GM06990 (cell line): ENCODE measurements at regions not wholly inside any gene's neighbourhood (a gene's known extent, or its start where the extent isn't known, plus 50 kb on each side); places are given as distances from the start of the nearest gene placed in this dataset.

Source experiments
- DNase-seq: peaks from one replicate; pipeline ENCODE4 v3.0.0-alpha.2; 2011; ENCODE audit not compliant: insufficient read length; ENCODE audit errors: extremely low read depth
- H3K27me3 ChIP-seq: replicated peaks from 2 replicates; pipeline ENCODE4 v1.6.0; 2011; ENCODE audit warnings: low read length; ENCODE audit not compliant: control insufficient read depth, insufficient read depth
- H3K36me3 ChIP-seq: 2 replicates; pipeline ENCODE4 v1.5.1; 2011; ENCODE audit warnings: low read length; ENCODE audit not compliant: control insufficient read depth, insufficient read depth
- H3K4me3 ChIP-seq: replicated peaks from 2 replicates; pipeline ENCODE4 v1.5.1; 2011; ENCODE audit warnings: low read depth, mild to moderate bottlenecking, control low read depth, low read length
- CTCF ChIP-seq: IDR thresholded peaks from 2 replicates; pipeline ENCODE4 v1.5.1; 2011; ENCODE audit warnings: low read length, control low read depth, mild to moderate bottlenecking, inconsistent platforms; ENCODE audit not compliant: insufficient read depth, poor library complexity, severe bottlenecking

DNA sequence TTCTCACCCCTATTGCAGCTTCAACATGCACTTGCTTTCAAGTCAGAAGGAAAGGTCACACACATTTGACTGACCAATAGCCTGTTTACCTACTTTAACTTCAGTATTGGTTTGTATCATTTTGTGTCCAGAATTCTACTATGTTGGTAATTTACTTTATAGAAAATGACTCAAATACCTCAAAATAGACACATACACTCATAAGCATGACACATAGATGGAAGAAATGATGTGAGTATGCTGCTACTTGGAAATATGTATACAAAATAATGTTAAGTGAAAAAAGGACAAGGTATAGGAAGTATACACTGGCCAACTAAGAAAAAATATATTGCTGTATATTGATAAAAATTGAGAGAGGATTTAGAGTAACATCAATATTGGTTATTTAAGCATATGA, 98.8 kb upstream of the CASK start:
- Histone ChIP-seq H3K36me3 (no peaks in the 10 kb centered on the region), H3K4me3 (no peak overlapping the region), H3K27me3 (no peaks in the 10 kb centered on the region)
- no peak for DNase-seq
- no peak for TF ChIP-seq CTCF

DNA sequence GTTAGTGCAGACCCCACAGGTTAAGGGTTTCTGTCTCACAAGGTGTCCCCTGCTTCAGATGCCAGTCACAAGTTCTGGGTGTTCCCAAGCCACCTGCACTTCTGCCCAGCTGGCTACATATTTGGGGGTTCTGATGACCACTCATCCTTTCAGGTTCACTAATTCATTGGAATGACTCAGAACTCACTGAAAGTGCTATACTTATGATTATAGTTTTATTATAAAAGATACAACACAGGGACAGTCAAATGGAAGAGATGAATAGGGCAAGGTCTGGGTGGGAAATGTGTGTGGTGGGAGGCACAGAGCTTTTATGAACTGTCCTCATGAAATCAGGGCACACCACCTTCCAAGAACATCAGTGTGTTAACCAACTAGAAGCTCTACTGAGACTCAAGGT, 97.7 kb upstream of the CASK start:
- H3K4me3 ChIP-seq = no peak overlapping the region
- DNase-seq = no peak
- no peaks in the 10 kb centered on the region for H3K27me3 ChIP-seq
- H3K36me3 ChIP-seq = no peaks in the 10 kb centered on the region
- TF ChIP-seq CTCF = no peak

DNA sequence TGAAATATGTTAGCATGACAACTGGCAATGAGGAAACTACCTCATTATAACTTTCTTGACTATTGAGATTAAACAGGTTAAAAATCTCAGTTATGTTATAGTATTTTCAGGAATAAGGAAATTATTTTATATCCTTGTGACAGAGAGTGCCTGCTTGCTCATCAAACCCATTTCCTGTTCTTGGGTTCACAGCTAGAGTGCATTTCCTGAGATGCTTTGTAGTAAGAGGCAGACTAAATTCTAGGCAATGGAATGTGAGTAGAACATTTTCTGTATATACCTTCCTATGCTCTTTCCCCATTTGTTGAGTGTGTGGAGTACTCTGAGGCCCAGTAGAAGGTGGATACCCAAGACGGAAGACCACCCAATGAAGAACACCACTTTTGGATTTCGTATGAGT, 96.9 kb upstream of the CASK start:
- Histone ChIP-seq H3K36me3 (no peaks in the 10 kb centered on the region), H3K4me3 (no peak overlapping the region), H3K27me3 (no peaks in the 10 kb centered on the region)
- DNase-seq = no peak
- TF ChIP-seq CTCF = no peak

DNA sequence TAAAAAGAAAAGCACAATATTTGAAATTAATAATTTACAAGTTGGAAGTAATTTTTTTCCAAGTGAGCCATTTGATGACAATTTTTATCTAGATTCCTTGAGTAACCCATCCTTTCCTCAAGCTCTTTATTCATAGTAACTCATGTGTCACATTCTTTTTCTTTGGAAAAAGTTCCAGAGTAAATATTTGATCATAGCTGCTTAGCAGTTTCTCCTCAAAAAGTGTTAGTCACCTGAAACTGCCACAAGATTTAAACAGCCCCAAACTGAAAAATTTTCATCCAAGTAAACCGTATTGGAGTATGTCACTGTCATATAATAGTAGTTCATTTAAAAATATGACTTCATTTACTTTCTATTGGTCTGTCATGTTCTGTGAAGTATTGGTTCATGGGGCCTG, 94.6 kb upstream of the CASK start:
- no peak for TF ChIP-seq CTCF

GRCh38 chrX:42000836-42001235, 77.5 kb upstream of the CASK start:
- no peak overlapping the region for H3K4me3 ChIP-seq
- no peak for TF ChIP-seq CTCF
- H3K27me3 ChIP-seq = no peaks in the 10 kb centered on the region
- no peak for DNase-seq
- no peaks in the 10 kb centered on the region for H3K36me3 ChIP-seq

More for the DNA sequence above, 94.6 kb upstream of the CASK start:
- Histone ChIP-seq H3K4me3 (no peak overlapping the region), H3K27me3 (no peaks in the 10 kb centered on the region), H3K36me3 (no peaks in the 10 kb centered on the region)
- no peak for DNase-seq

DNA sequence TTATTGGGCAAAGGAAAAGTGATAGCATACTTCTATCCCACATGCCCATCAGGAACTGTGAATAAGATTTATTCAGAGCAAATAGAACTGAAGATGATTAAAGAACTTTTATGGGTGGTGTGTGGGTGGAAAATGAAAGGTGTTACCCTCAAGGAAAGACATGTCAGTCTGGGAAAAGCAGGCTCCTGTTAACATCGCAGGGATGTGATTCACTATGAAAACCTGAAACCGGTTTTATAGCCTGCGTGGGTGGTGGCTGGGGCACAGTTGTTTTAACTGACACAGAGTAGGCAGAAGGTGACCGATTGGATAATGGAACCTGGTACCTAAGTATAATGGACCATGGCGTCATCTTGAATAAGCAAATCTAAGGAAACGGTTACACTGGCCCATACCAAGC, 61.3 kb upstream of the CASK start:
- no peak for TF ChIP-seq CTCF
- no peak for DNase-seq
- Histone ChIP-seq H3K4me3 (no peak overlapping the region), H3K27me3 (no peaks in the 10 kb centered on the region), H3K36me3 (no peaks in the 10 kb centered on the region)
